ENCODE measurements at regions not wholly inside any gene's neighbourhood (a gene's known extent, or its start where the extent isn't known, plus 50 kb on each side); places are given as distances from the start of the nearest gene placed in this dataset.
"Not testable (repeated sequence)": the region's sequence is repeated elsewhere in the genome, so short reads cannot be mapped to it uniquely, and the experiment has no call there.

- no peak for TF ChIP-seq CTCF (conservative IDR thresholded peaks at IDR 0.05)
- TF ChIP-seq ZFX (IDR thresholded peaks at IDR 0.05), result no peak
- no peak overlapping the region for H3K27ac ChIP-seq
Observed at GRCh38 chr3:95514260-95514659, 1300.1 kb upstream of the EPHA6 start.

- no peak overlapping the region for H3K27ac ChIP-seq
- TF ChIP-seq CTCF (conservative IDR thresholded peaks at IDR 0.05) (peak; percentile 53), ZFX (IDR thresholded peaks at IDR 0.05) (no peak)
Observed at GRCh38 chr3:95521396-95521795, 1293.0 kb upstream of the EPHA6 start.

- TF ChIP-seq ZFX (IDR thresholded peaks at IDR 0.05) (no peak), CTCF (conservative IDR thresholded peaks at IDR 0.05) (no peak)
- no peak overlapping the region for H3K27ac ChIP-seq
Observed at GRCh38 chr3:95522449-95522848, 1291.9 kb upstream of the EPHA6 start.

- H3K27ac ChIP-seq, result no peak overlapping the region
- TF ChIP-seq ZFX (IDR thresholded peaks at IDR 0.05) (no peak), CTCF (conservative IDR thresholded peaks at IDR 0.05) (no peak)
Observed at GRCh38 chr3:95539950-95540483, 1274.4 kb upstream of the EPHA6 start.

- TF ChIP-seq CTCF (conservative IDR thresholded peaks at IDR 0.05) (no peak), ZFX (IDR thresholded peaks at IDR 0.05) (no peak)
- no peak overlapping the region for H3K27ac ChIP-seq
Observed at GRCh38 chr3:95565502-95565901, 1248.9 kb upstream of the EPHA6 start.

- H3K27ac ChIP-seq, result no peak overlapping the region
- TF ChIP-seq CTCF (conservative IDR thresholded peaks at IDR 0.05) (no peak), ZFX (IDR thresholded peaks at IDR 0.05) (no peak)
Observed at GRCh38 chr3:95567346-95567745, 1247.0 kb upstream of the EPHA6 start.

- H3K27ac ChIP-seq, result no peak overlapping the region
- TF ChIP-seq CTCF (conservative IDR thresholded peaks at IDR 0.05), result no peak
- no peak for TF ChIP-seq ZFX (IDR thresholded peaks at IDR 0.05)
Observed at GRCh38 chr3:95586754-95587153, 1227.6 kb upstream of the EPHA6 start.

- not testable (repeated sequence) for H3K27ac ChIP-seq
Observed at GRCh38 chr3:95587641-95588040, 1226.8 kb upstream of the EPHA6 start.

Measured in C4-2B (cell line).